ENCODE measurements at regions not wholly inside any gene's neighbourhood (a gene's known extent, or its start where the extent isn't known, plus 50 kb on each side); places are given as distances from the start of the nearest gene placed in this dataset.

- Histone ChIP-seq H3K9me3 (replicated peaks; ENCODE audit: control insufficient read depth, insufficient read depth, low read length) (no peaks in the 10 kb centered on the region), H3K36me3 (ENCODE audit: control insufficient read depth in 2 of 2, insufficient read depth in 2 of 2, low read length in 1 of 2) (no peaks in the 10 kb centered on the region), H3K9ac (ENCODE audit: control insufficient read depth, insufficient read depth, low read length) (no peak overlapping the region), H3K27me3 (replicated peaks in 1 of 2; ENCODE audit: control insufficient read depth in 2 of 2, insufficient read depth in 2 of 2, low read length in 1 of 2) (no peaks in the 10 kb centered on the region), H2AFZ (ENCODE audit: control insufficient read depth, low read depth, low read length) (no peak overlapping the region), H3K4me1 (ENCODE audit: control insufficient read depth, insufficient read depth, low read length) (no peaks in the 10 kb centered on the region), H3K4me2 (ENCODE audit: control insufficient read depth, insufficient read depth) (no peak overlapping the region), H3K27ac (ENCODE audit: control insufficient read depth, insufficient read depth) (no peak overlapping the region), H3K4me3 (no peak overlapping the region), H4K20me1 (ENCODE audit: control insufficient read depth, insufficient read depth) (no peaks in the 10 kb centered on the region), H3K79me2 (ENCODE audit: control insufficient read depth, insufficient read depth, low read length) (no peaks in the 10 kb centered on the region)
- no TSS peak for BruUV-seq (replicated peaks)
- no peak for DNase-seq (ENCODE audit: low read depth, low spot score)
- ChIA-PET CTCF (no interaction called here), RAD21 (ENCODE audit: unreplicated experiment) (no interaction called here), POLR2A (no interaction called here), SMC1A (ENCODE audit: uncharacterized antibody, unreplicated experiment) (no interaction called here)
- peak; percentile 35; the same call in 1 of the 3 replicates for ATAC-seq
- in situ Hi-C loops (cut with MboI) (no loop called here), intact Hi-C loops (cut with micrococcal nuclease; ENCODE audit: unreplicated experiment) (no loop called here)
- 3% methylated on average over 2 of the region's 2 CpGs for WGBS (ENCODE audit: insufficient coverage, insufficient replicate concordance, low lambda C conversion rate, missing lambda C conversion rate)
- TF ChIP-seq PAX8 (IDR thresholded peaks at IDR 0.05) (no peak), ZSCAN29 (IDR thresholded peaks at IDR 0.05) (no peak), LARP7 (IDR thresholded peaks at IDR 0.05) (no peak), NKRF (conservative IDR thresholded peaks at IDR 0.05) (no peak)
- FAIRE-seq: no peak
Observed at GRCh38 chr2:13968811-13969210, 663.7 kb upstream of the LRATD1 start.

- TF ChIP-seq ZBED1 (IDR thresholded peaks at IDR 0.05; ENCODE audit: borderline replicate concordance): no peak
- TF ChIP-seq RAD51 (IDR thresholded peaks at IDR 0.05): no peak
- no peak for TF ChIP-seq POU2F2 (IDR thresholded peaks at IDR 0.05; ENCODE audit: borderline replicate concordance, low read depth, low read length)
- no peak for TF ChIP-seq ELK1 (IDR thresholded peaks at IDR 0.05; ENCODE audit: low read depth, low read length)
- no peak for TF ChIP-seq ZSCAN29 (IDR thresholded peaks at IDR 0.05)
- no peak for TF ChIP-seq NFYB (IDR thresholded peaks at IDR 0.05; ENCODE audit: insufficient read depth, low read depth, low read length)
- TF ChIP-seq NFXL1 (IDR thresholded peaks at IDR 0.05; ENCODE audit: borderline replicate concordance): no peak
- no peak for TF ChIP-seq ZNF24 (IDR thresholded peaks at IDR 0.05)
- no peak for TF ChIP-seq SMAD5 (IDR thresholded peaks at IDR 0.05; ENCODE audit: low read depth)
- TF ChIP-seq NFYA (IDR thresholded peaks at IDR 0.05; ENCODE audit: borderline replicate concordance, low read depth, low read length): no peak
- TF ChIP-seq CHD1 (IDR thresholded peaks at IDR 0.05; ENCODE audit: low read depth, low read length): no peak
- no peak for TF ChIP-seq CREM (IDR thresholded peaks at IDR 0.05; ENCODE audit: low read depth)
- no peaks in the 10 kb centered on the region for H4K20me1 ChIP-seq (ENCODE audit: control insufficient read depth, insufficient read depth)
- H2AFZ ChIP-seq (ENCODE audit: control insufficient read depth, low read depth, low read length): no peak overlapping the region
- RAD21 ChIA-PET (ENCODE audit: unreplicated experiment): no interaction called here
- H3K9ac ChIP-seq (ENCODE audit: control insufficient read depth, insufficient read depth, low read length): no peak overlapping the region
- H3K36me3 ChIP-seq (ENCODE audit: control insufficient read depth in 2 of 2, insufficient read depth in 2 of 2, low read length in 1 of 2): no peaks in the 10 kb centered on the region
- FAIRE-seq (no peak), ATAC-seq (no peak), DNase-seq (ENCODE audit: low read depth, low spot score) (no peak)
- H3K4me3 ChIP-seq: no peak overlapping the region
- no peak overlapping the region for H3K4me2 ChIP-seq (ENCODE audit: control insufficient read depth, insufficient read depth)
- in situ Hi-C loops (cut with MboI) (no loop called here), intact Hi-C loops (cut with micrococcal nuclease; ENCODE audit: unreplicated experiment) (no loop called here)
- no TSS peak for BruUV-seq (replicated peaks)
- 41% methylated on average over 8 of the region's 8 CpGs for WGBS (ENCODE audit: insufficient coverage, insufficient replicate concordance, low lambda C conversion rate, missing lambda C conversion rate)
- CTCF ChIA-PET: no interaction called here
- SMC1A ChIA-PET (ENCODE audit: uncharacterized antibody, unreplicated experiment): interaction anchor here (0.6 kb wide), 1 partner anchor 855 kb away, joined by 3 read pairs; no protein-coding TSS in a partner anchor
- H3K9me3 ChIP-seq (replicated peaks; ENCODE audit: control insufficient read depth, insufficient read depth, low read length): no peaks in the 10 kb centered on the region
- no peak overlapping the region for H3K27ac ChIP-seq (ENCODE audit: control insufficient read depth, insufficient read depth)
- H3K4me1 ChIP-seq (ENCODE audit: control insufficient read depth, insufficient read depth, low read length): no peaks in the 10 kb centered on the region
- no peaks in the 10 kb centered on the region for H3K27me3 ChIP-seq (replicated peaks in 1 of 2; ENCODE audit: control insufficient read depth in 2 of 2, insufficient read depth in 2 of 2, low read length in 1 of 2)
- H3K79me2 ChIP-seq (ENCODE audit: control insufficient read depth, insufficient read depth, low read length): no peaks in the 10 kb centered on the region
- POLR2A ChIA-PET: no interaction called here
Observed at GRCh38 chr2:13986119-13986720, 646.3 kb upstream of the LRATD1 start.
